HG02840 (cell line): ENCODE measurements at regions not wholly inside any gene's neighbourhood (a gene's known extent, or its start where the extent isn't known, plus 50 kb on each side); places are given as distances from the start of the nearest gene placed in this dataset.

Experiments used
- ATAC-seq: cut with Tn5 transposase; IDR thresholded peaks from one replicate; pipeline ENCODE4 v1.9.1; 2021; ENCODE audit warnings: mild to moderate bottlenecking, moderate library complexity, moderate number of reproducible peaks; ENCODE audit not compliant: unreplicated experiment, low FRiP score

DNA sequence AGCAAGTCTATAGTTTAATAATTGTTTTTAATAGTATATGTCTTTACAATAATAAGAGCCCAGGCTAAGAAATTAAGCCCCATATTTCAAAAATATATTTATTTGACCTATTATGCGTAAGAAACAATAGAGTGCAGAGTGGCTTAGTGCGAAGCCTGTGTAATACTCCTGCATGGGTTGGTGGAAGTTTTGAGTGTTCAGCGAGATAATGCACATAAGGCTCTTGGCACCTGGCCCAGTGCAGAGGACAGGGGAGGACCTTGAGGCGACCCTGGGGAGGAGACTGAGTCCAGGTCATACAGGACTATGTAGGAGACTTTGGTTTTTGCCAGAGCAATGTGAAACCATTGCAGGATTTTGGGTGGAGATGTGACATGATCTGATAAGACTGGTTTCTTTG lies 132.4 kb upstream of the ST6GAL2 start:
- no peak for ATAC-seq

DNA sequence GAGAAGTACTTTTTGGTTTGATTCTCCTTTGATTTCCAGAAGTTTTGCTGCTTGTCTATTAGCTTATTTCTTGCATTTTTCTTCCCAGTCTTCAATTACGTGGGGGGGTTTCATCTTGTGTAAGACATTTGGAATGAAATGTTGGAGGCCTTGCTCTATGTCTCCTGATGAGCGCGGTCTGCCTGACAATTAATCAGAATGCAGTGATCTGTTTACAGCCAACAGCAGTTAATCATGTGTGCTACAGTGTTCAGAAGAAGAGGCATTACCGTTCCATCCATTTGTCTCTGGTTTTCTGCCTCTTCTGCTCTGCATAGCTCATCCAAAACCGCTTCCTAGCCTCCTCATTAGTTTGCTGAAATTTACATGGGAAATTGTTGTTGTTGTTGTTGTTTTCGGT lies 134.4 kb upstream of the ST6GAL2 start:
- no peak for ATAC-seq

- ATAC-seq: no peak
These were observed 138.3 kb upstream of the ST6GAL2 start for GRCh38 chr2:107024269-107024668.

DNA sequence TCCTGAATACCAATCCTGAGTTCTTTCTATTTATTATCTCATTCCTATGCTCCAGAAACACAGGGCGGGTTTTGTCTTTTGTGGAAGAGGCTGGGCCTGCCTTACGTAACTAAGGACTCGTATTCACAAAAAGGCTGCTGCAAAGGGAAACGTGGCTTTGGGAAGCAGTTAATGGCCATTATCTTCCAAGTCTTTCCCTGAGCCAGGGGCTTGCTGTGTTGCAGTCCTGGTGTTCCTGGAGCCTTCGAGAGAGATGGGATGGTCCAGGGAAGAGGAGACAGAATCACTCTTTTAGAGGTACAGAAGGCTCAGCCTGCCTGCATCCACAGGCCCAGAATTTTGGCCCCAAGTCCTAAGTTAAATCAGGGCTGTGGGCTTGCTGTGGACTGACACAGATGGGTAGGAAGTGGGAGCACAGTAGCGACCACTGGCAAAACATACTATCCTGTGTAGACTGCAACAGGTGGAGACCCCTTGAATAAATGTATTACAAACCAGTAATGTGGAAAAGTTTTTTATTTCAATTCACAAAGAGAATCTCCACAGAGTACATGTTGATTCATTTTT lies 139.4 kb upstream of the ST6GAL2 start:
- ATAC-seq: no peak

- no peak for ATAC-seq
These were observed 140.0 kb upstream of the ST6GAL2 start for GRCh38 chr2:107025869-107026380.

DNA sequence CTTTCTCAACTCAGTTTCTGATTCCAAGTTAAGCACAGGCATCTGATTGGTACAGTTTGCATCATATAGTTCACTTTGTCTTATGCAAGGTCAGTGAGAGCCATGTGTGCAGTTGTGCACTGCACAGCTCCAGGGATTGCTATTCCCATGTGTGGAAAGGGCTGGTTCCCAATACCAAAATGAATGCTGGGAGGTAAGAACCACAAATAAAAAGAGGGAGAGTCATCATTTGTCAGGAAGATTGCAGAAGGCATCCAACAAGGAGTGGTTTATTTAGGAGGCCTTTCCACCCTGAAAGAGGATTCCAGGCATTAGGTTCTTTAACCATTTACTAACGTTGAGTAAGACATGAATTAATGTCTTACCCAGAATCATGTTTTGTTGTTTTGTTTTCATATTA lies 141.2 kb upstream of the ST6GAL2 start:
- no peak for ATAC-seq

GRCh38 chr2:107027810-107028209 lies 141.8 kb upstream of the ST6GAL2 start:
- no peak for ATAC-seq

DNA sequence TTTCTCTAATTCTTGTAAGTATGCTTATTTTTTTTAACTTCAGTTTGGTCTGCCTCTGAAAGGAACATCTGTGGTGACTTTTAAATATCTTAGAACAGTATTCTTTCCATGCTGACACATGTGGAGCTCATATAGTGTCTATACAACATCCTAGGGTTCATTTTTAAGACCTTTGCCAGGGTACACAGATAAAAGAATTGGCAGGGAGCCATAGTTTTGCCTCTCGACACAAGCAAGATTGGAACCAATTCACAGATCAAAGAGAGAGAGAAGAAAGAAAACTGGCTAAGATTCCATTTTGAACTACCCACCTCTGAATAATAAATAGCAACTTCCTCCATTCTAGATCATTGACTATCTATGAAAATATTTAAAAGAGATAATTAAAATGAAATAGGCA lies 142.7 kb upstream of the ST6GAL2 start:
- no peak for ATAC-seq

- no peak for ATAC-seq
These were observed 150.3 kb upstream of the ST6GAL2 start for GRCh38 chr2:107036293-107036692.

GRCh38 chr2:107062173-107062572 lies 176.2 kb upstream of the ST6GAL2 start:
- no peak for ATAC-seq

- no peak for ATAC-seq
These were observed 176.7 kb upstream of the ST6GAL2 start for GRCh38 chr2:107062599-107063220.

GRCh38 chr2:107063228-107063627 lies 177.3 kb upstream of the ST6GAL2 start:
- ATAC-seq: no peak

GRCh38 chr2:107064750-107065149 lies 178.8 kb upstream of the ST6GAL2 start:
- no peak for ATAC-seq

DNA sequence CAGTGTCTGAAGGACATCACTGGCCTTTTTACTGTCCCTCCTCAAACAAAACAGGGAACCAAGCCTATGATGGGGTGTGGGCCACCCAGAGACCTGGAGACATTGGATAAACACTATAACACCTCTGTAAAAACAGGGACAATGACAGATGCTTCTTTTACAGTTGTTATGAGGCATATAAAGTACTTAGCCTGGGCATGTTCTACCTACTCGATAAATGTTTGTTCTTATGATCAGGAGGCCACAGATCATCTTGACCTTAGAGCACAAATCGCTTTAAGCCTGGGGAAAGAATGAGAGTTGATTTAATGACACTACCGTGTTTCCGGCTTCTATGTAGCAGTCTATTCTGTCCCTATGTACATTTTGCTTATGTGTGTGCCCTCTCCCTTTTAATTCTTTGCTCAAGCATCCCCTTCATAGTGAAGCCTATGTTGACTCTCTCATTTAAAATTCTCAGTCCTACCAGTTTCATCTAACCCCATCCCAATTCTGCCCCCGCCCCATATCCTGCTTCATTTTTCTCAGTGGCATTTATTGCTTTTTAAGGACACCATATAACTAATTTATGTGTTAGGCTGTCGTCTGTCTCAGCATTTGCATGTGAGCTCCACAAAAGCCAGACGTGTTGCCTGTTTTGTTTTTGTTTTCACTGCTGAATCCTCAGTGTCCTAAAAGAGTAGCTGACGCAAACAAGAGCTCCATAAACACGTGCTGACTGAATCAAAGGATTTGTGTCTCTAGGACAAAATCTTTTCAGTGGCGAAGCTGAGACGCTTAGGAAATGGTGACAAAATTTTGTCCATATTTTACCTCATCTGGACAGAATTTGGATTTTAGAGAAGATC lies 182.3 kb upstream of the ST6GAL2 start:
- no peak for ATAC-seq

GRCh38 chr2:107069890-107070289 lies 183.9 kb upstream of the ST6GAL2 start:
- no peak for ATAC-seq

GRCh38 chr2:107072150-107072940 lies 186.4 kb upstream of the ST6GAL2 start:
- no peak for ATAC-seq

GRCh38 chr2:107078584-107078983 lies 192.6 kb upstream of the ST6GAL2 start:
- ATAC-seq: no peak

DNA sequence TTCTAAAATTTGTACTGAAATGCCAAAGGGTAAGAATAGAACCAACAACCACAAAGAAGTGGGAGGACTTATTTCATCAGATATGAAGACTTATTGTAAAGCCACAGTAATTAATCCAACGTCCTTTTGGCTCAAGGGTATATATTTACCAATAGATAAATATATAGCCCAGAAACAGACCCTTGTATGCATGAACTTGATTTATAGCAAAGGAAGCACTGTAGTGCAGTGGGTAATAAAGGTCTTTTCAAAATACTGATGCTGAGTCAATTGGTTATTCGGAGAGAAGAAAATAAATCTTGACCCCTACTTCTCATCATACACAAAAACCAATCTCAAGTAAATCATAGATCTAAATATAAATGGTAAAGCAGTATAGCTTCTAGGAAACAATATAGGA lies 200.5 kb upstream of the ST6GAL2 start:
- ATAC-seq: no peak

DNA sequence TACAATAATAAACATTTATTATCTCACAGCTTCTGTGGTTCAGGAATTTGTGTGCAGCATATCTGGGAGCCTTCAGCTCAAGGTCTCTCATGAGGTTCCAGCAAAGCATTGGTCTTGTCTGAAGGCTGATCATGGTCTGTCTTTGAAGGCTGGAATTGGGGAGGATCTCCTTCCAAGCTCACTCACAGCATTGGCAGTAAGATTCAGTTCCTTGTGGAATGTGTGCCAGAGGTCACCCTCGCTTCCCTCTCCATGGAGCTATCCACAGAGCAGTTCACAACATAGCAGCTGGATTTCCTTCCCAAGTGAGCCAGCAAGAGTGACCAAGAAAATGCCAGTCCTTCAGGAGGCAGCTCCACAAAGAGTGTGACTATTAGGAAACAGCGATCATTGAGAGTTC lies 202.2 kb upstream of the ST6GAL2 start:
- ATAC-seq: no peak

DNA sequence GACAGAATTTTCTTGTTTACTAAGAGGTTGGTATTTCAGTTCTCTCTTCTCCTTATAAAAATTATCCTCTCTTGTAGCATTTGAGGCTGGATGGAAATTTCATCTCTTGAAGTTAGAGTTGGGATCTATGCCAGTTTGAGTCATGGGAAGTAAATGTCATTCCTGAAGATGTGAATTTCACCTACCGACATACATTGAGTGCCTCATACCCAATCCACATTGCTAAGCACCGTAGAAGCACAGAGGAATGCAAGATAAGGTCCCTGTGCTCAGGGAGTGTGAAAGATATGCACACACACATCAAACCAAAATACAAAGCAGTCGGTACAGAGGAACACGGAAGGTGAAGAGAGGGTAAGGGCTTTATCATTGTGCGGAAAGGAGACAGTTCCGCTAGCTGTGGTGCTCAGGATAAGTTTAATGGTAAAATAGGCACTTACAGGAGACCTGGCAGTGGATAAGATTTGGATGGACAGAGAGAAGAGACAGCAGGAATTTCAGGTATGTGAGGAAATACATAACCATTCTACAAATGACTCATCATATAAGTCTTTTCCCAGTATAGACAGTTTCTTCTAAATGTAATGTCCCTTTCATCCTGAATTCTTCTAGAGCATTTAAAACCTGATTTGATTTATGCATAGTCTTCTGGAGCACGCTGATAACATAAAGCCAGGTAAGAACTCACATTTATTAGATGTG lies 205.3 kb upstream of the ST6GAL2 start:
- no peak for ATAC-seq
